Gastroesophageal sphincter (tissue), 4 donors: ENCODE measurements at regions not wholly inside any gene's neighbourhood (a gene's known extent, or its start where the extent isn't known, plus 50 kb on each side); places are given as distances from the start of the nearest gene placed in this dataset.

Source experiments
- ATAC-seq: fragments of 150-250 bp; one replicate; pipeline ENCODE4 v1.9.1; 2016; ENCODE audit warnings: mild to moderate bottlenecking, moderate library complexity
- H3K27ac ChIP-seq, 4 donors: fragments of 200-600 bp; sonication (generic) in 3 of 4; 1 replicate in 3 of 4; 2 replicates in 1 of 4; pipeline ENCODE4 v1.5.1; 2016 to 2019
- H3K27me3 ChIP-seq: fragments of 200-600 bp; sonication (generic); one replicate; pipeline ENCODE4 v1.5.1; 2019
- H3K36me3 ChIP-seq, 2 donors: fragments of 200-600 bp; sonication (generic); one replicate each; pipeline ENCODE4 v1.5.1; 2019; ENCODE audit warnings: control low read depth in 1 of 2
- H3K4me1 ChIP-seq, 3 donors: fragments of 200-600 bp; sonication (generic); 1 replicate in 2 of 3; 2 replicates in 1 of 3; pipeline ENCODE4 v1.5.1; 2016 to 2019; ENCODE audit warnings: control low read depth in 2 of 3
- H3K4me3 ChIP-seq, 2 donors: fragments of 200-600 bp; sonication (generic); one replicate each; pipeline ENCODE4 v1.5.1; 2019; ENCODE audit warnings: mild to moderate bottlenecking in 1 of 2, moderate library complexity in 1 of 2
- H3K9me3 ChIP-seq, 3 donors: fragments of 200-600 bp; sonication (generic); one replicate each; pipeline ENCODE4 v1.5.1; 2017 to 2019; ENCODE audit warnings: control low read depth in 2 of 3
- EP300 ChIP-seq: sonication (generic); formaldehyde crosslinking; IDR thresholded peaks from one replicate; pipeline ENCODE4 v1.6.1; 2017; ENCODE audit warnings: antibody characterized with exemption, mild to moderate bottlenecking
- POLR2A ChIP-seq, 2 donors: fragments of 450-650 bp; IDR thresholded peaks; one replicate each; pipeline ENCODE4 v1.6.1; 2017; ENCODE audit warnings: antibody characterized with exemption in 2 of 2, mild to moderate bottlenecking in 2 of 2, moderate library complexity in 1 of 2
- POLR2AphosphoS5 ChIP-seq: sonication (generic); formaldehyde crosslinking; IDR thresholded peaks from one replicate; pipeline ENCODE4 v1.6.1; 2017; ENCODE audit warnings: antibody characterized with exemption
- WGBS, 2 donors: methylation state at CpG; one replicate each; pipeline ENCODE4 v1.1.5; 2018; ENCODE audit warnings: low coverage in 1 of 2; 5-methylcytosine and 5-hydroxymethylcytosine counted together
- TF ChIP-seq, protein P1 (sequence below), 4 experiments: fragments of 200-600 bp in 2 of 4; fragments of 450-650 bp in 2 of 4; sonication (generic) in 1 of 4; IDR thresholded peaks; one replicate each; pipeline ENCODE4 v1.5.1; 2017 to 2019; ENCODE audit warnings: antibody characterized with exemption in 4 of 4, mild to moderate bottlenecking in 2 of 4, moderate library complexity in 2 of 4

- Histone ChIP-seq H3K36me3 (no peaks in the 10 kb centered on the region), H3K4me1 (peaks cover 0 to 22% (median 13%) of the 10 kb centered on the region in 3 donors), H3K9me3 (no peaks in the 10 kb centered on the region), H3K27ac (no peak overlapping the region), H3K4me3 (no peak overlapping the region), H3K27me3 (no peaks in the 10 kb centered on the region)
- TF ChIP-seq POLR2AphosphoS5, result no peak
- TF ChIP-seq, protein P1, sequence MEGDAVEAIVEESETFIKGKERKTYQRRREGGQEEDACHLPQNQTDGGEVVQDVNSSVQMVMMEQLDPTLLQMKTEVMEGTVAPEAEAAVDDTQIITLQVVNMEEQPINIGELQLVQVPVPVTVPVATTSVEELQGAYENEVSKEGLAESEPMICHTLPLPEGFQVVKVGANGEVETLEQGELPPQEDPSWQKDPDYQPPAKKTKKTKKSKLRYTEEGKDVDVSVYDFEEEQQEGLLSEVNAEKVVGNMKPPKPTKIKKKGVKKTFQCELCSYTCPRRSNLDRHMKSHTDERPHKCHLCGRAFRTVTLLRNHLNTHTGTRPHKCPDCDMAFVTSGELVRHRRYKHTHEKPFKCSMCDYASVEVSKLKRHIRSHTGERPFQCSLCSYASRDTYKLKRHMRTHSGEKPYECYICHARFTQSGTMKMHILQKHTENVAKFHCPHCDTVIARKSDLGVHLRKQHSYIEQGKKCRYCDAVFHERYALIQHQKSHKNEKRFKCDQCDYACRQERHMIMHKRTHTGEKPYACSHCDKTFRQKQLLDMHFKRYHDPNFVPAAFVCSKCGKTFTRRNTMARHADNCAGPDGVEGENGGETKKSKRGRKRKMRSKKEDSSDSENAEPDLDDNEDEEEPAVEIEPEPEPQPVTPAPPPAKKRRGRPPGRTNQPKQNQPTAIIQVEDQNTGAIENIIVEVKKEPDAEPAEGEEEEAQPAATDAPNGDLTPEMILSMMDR (IDR thresholded peaks at IDR 0.05), result no peak
- TF ChIP-seq POLR2A (IDR thresholded peaks at IDR 0.05), result no peak
- TF ChIP-seq EP300, result no peak
- WGBS, 2 donors, result 90% methylated on average over 2 of the region's 3 CpGs; no CpG with 5 or more reads in 1 of the 2 donors
- no peak for ATAC-seq
Measured at GRCh38 chr7:45976485-45976856, 55.4 kb upstream of the IGFBP3 start.

- Histone ChIP-seq H3K9me3 (no peaks in the 10 kb centered on the region), H3K4me3 (no peak overlapping the region), H3K36me3 (no peaks in the 10 kb centered on the region), H3K27me3 (no peaks in the 10 kb centered on the region), H3K4me1 (peaks cover 0 to 22% (median 13%) of the 10 kb centered on the region in 3 donors), H3K27ac (no peak overlapping the region)
- no CpG with 5 or more reads among the region's 8 CpGs for WGBS, 2 donors
- no peak for ATAC-seq
- TF ChIP-seq POLR2AphosphoS5 (no peak), POLR2A (IDR thresholded peaks at IDR 0.05) (no peak), EP300 (no peak)
- TF ChIP-seq, protein P1 (IDR thresholded peaks at IDR 0.05), result no peak
Measured at GRCh38 chr7:45975847-45976484, 54.9 kb upstream of the IGFBP3 start.

DNA sequence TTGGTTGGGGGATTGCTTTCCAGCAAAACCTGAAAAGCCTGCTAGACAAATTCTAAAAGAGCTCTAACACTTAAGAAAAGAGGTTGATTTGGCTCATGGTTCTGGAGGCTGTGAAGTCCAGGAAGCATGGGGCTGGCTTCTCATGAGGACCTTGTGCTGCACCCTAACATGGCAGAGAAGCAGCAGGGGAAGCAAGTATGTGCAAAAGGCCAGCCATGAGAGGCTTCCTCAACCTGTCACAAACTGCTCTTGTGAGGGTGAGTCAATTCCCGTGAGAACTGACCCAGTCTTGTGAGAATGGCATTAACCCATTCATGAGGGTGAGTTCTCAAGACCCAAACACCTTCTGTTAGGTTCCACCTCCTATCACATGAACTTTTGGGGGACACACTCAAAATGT is 54.3 kb upstream of the IGFBP3 start:
- no peak for TF ChIP-seq POLR2A (IDR thresholded peaks at IDR 0.05)
- TF ChIP-seq, protein P1 (IDR thresholded peaks at IDR 0.05), result no peak
- TF ChIP-seq POLR2AphosphoS5, result no peak
- no peak overlapping the region for H3K4me3 ChIP-seq
- WGBS, 2 donors, result 80% methylated on average over 1 of the region's 1 CpG; no CpG with 5 or more reads in 1 of the 2 donors
- H3K27me3 ChIP-seq, result no peaks in the 10 kb centered on the region
- H3K9me3 ChIP-seq, result no peaks in the 10 kb centered on the region
- no peaks in the 10 kb centered on the region for H3K36me3 ChIP-seq
- peaks cover 0 to 22% (median 13%) of the 10 kb centered on the region in 3 donors for H3K4me1 ChIP-seq
- H3K27ac ChIP-seq, result no peak overlapping the region
- no peak for ATAC-seq

DNA sequence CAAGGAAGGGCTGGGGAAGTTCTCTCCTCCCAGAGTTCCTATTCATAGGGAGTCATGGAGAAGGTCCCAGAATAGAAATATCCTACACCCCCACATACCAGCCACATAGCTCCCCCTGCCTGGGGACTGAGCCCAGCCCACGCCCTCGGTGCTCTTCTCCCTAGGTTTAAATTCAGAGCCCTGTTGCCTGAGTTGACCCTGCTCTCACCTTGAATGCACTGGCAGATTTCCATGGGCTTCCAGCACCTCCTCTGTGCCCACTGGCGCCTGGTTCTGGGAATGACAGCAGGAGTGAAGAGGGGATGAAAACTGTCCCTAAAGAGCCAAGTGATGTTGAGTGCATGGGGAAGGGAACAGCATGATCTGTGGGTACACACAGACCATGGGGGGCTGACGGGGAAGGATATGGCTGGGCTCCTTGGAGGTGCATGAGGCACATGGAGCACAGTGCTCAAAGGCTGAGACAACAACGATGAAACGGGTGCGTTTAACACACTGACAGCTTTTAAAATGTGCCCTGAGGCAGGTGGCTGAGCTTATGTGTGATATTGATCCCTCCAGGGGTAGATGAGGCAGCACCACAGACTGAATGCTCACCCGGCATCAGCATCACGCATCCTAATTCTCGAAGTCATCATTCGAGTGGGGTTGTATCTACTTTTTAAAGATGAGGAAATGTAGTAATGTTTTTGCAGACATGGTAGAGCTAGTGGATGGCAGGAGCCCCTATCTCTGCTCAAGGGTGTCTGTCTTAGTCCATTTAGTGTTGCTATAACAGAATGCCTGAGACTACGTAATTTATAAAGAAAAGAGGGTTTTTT is 53.7 kb upstream of the IGFBP3 start:
- ATAC-seq, result no peak
- Histone ChIP-seq H3K27ac (no peak overlapping the region), H3K9me3 (no peaks in the 10 kb centered on the region), H3K4me1 (peaks cover 0 to 22% (median 13%) of the 10 kb centered on the region in 3 donors), H3K4me3 (no peak overlapping the region), H3K36me3 (no peaks in the 10 kb centered on the region), H3K27me3 (no peaks in the 10 kb centered on the region)
- WGBS, 2 donors, result 91 to 94% methylated on average over 7 to 8 of the region's 12 CpGs
- TF ChIP-seq EP300 (no peak), POLR2A (IDR thresholded peaks at IDR 0.05) (no peak), POLR2AphosphoS5 (no peak)
- TF ChIP-seq, protein P1 (IDR thresholded peaks at IDR 0.05), result no peak
